CD14-positive monocyte (primary cell): ENCODE measurements at regions not wholly inside any gene's neighbourhood (a gene's known extent, or its start where the extent isn't known, plus 50 kb on each side); places are given as distances from the start of the nearest gene placed in this dataset.

Experiments
- DNase-seq, 3 donors: peaks; one replicate each; pipeline ENCODE4 v3.0.0-alpha.2; 2011 to 2022
- H2AFZ ChIP-seq: 2 replicates; pipeline ENCODE4 v1.6.0; 2012; ENCODE audit warnings: mild to moderate bottlenecking, low read depth, low read length, inconsistent platforms; ENCODE audit not compliant: insufficient read depth, poor library complexity, severe bottlenecking
- H3K27ac ChIP-seq, 2 donors: 1 replicate in 1 of 2; 2 replicates in 1 of 2; pipeline ENCODE4 v1.5.1; 2012 to 2013; ENCODE audit warnings: low read length in 2 of 2, control low read depth in 1 of 2, inconsistent platforms in 1 of 2, low read depth in 1 of 2, mild to moderate bottlenecking in 1 of 2
- H3K27me3 ChIP-seq, 2 donors: one replicate each; pipeline versions ENCODE4 v1.6.0 to v1.6.1; 2011 to 2013; ENCODE audit warnings: low read length in 2 of 2; ENCODE audit not compliant: control insufficient read depth in 2 of 2, insufficient read depth in 2 of 2
- H3K36me3 ChIP-seq, 2 donors: replicated peaks in 1 of 2; 1 replicate in 1 of 2; 2 replicates in 1 of 2; pipeline versions ENCODE4 v1.5.1 to v1.6.1; 2012 to 2013; ENCODE audit warnings: low read length in 2 of 2, control low read depth in 1 of 2, inconsistent platforms in 1 of 2, mild to moderate bottlenecking in 1 of 2; ENCODE audit not compliant: insufficient read depth in 2 of 2, control insufficient read depth in 1 of 2
- H3K4me1 ChIP-seq, 2 donors: 1 replicate in 1 of 2; 2 replicates in 1 of 2; pipeline versions ENCODE4 v1.5.1 to v1.6.1; 2012 to 2013; ENCODE audit warnings: low read length in 2 of 2, control low read depth in 1 of 2, inconsistent platforms in 1 of 2, mild to moderate bottlenecking in 1 of 2, moderate library complexity in 1 of 2; ENCODE audit not compliant: insufficient read depth in 2 of 2, control insufficient read depth in 1 of 2
- H3K4me2 ChIP-seq: replicated peaks from 2 replicates; pipeline ENCODE3; 2012; ENCODE audit warnings: low read length, moderate library complexity, mild to moderate bottlenecking; ENCODE audit not compliant: poor library complexity, severe bottlenecking; ENCODE audit errors: extremely low read depth
- H3K4me3 ChIP-seq, 3 experiments: fragments of 200-600 bp in 1 of 3; sonication (generic) in 1 of 3; replicated peaks in 1 of 3; 1 replicate in 2 of 3; 2 replicates in 1 of 3; pipeline ENCODE4 v1.5.1; 2011 to 2013; ENCODE audit warnings: low read length in 3 of 3, mild to moderate bottlenecking in 3 of 3, control low read depth in 2 of 3, low read depth in 2 of 3, inconsistent platforms in 1 of 3, moderate library complexity in 1 of 3
- H3K79me2 ChIP-seq: 2 replicates; pipeline ENCODE4 v1.6.0; 2012; ENCODE audit warnings: mild to moderate bottlenecking, control low read depth, inconsistent platforms, low read length, moderate library complexity; ENCODE audit not compliant: insufficient read depth
- H3K9ac ChIP-seq: 2 replicates; pipeline ENCODE4 v1.6.0; 2017; ENCODE audit warnings: low read length, mild to moderate bottlenecking; ENCODE audit not compliant: insufficient read depth, poor library complexity, severe bottlenecking
- H3K9me3 ChIP-seq, 2 donors: replicated peaks in 1 of 2; 1 replicate in 1 of 2; 2 replicates in 1 of 2; pipeline versions ENCODE4 v1.5.1 to v1.6.1; 2012 to 2013; ENCODE audit warnings: low read length in 2 of 2, control low read depth in 1 of 2; ENCODE audit not compliant: control insufficient read depth in 1 of 2, insufficient read depth in 1 of 2
- H4K20me1 ChIP-seq: 2 replicates; pipeline ENCODE4 v1.6.0; 2012; ENCODE audit warnings: mild to moderate bottlenecking, low read length, control low read depth, moderate library complexity; ENCODE audit not compliant: insufficient read depth
- H3K27ac Mint-ChIP-seq, 7 donors: one replicate each; pipeline ENCODE4 v1.8.0; 2020; ENCODE audit warnings: mild to moderate bottlenecking in 7 of 7, mixed read lengths in 7 of 7, moderate library complexity in 6 of 7, inconsistent platforms in 2 of 7
- H3K27me3 Mint-ChIP-seq, 3 donors: one replicate each; pipeline ENCODE4 v1.8.0; 2021 to 2022; ENCODE audit warnings: low read depth in 3 of 3, mild to moderate bottlenecking in 3 of 3, mixed read lengths in 3 of 3, moderate library complexity in 3 of 3, inconsistent platforms in 1 of 3
- H3K36me3 Mint-ChIP-seq, 2 donors: one replicate each; pipeline ENCODE4 v1.8.0; 2020; ENCODE audit warnings: mixed read lengths in 2 of 2, inconsistent platforms in 1 of 2, mild to moderate bottlenecking in 1 of 2
- H3K4me1 Mint-ChIP-seq: one replicate; pipeline ENCODE4 v1.8.0; 2020; ENCODE audit warnings: mild to moderate bottlenecking, mixed read lengths
- H3K4me3 Mint-ChIP-seq, 2 donors: one replicate each; pipeline ENCODE4 v1.8.0; 2020; ENCODE audit warnings: mild to moderate bottlenecking in 2 of 2, mixed read lengths in 2 of 2, moderate library complexity in 1 of 2
- H3K9me3 Mint-ChIP-seq, 7 donors: one replicate each; pipeline ENCODE4 v1.8.0; 2020 to 2022; ENCODE audit warnings: mixed read lengths in 7 of 7, mild to moderate bottlenecking in 6 of 7, moderate library complexity in 6 of 7, inconsistent platforms in 2 of 7
- whole genome bisulfite sequencing: methylation state at CpG from one replicate; pipeline ENCODE4 v1.1.5; 2013; ENCODE audit warnings: missing lambda C conversion rate; ENCODE audit not compliant: insufficient coverage; 5-methylcytosine and 5-hydroxymethylcytosine counted together
- intact Hi-C, 2 donors: fragments of 100-400 bp; cut with micrococcal nuclease; formaldehyde crosslinking; loops; one replicate each; pipeline versions ENCODE4 v1.15.0 to v1.15.1; 2023
- TF ChIP-seq, protein P1 (sequence below): fragments of 200-600 bp; IDR thresholded peaks from one replicate; pipeline ENCODE4 v1.8.0; 2022; ENCODE audit warnings: antibody characterized with exemption, mild to moderate bottlenecking

DNA sequence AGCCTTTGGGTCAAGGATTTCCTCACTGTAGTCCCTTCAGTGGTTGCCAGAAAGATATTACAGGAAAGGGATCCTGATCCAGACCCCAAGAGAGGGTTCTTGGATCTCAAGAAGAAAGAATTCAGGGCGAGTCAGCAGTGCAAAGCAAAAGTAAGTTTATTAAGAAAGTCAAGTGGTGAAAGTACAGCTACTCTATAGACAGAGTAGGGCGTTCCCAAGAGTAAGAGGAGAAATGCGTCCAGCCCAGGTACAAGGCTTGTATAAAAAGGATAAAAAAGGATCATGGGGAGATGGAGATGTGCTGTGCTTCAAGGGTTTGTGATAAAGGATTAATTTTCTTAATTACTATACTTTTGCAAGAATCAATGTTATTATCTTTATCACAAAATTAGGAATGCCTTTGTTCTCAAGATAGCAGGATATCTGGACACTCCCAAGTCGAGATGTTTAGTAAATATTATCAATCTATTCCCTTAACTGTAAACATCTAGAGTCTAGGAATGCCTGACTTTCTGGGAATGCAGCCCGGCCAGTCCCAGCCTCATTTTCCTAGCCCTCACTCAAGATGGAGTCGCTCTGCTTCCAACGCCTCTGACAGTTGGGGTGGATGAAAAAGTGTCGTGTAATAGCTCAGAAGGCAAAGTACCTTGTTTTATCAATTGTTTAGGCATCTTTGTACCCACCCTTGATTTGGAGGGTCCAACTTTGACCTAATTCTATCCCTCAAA is 360.7 kb downstream of the GPM6A start:
- Mint-ChIP-seq H3K9me3 (peaks cover 4 to 21% (median 11%) of the 10 kb centered on the region in 7 donors), H3K36me3 (no peaks in the 10 kb centered on the region), H3K4me1 (no peaks in the 10 kb centered on the region), H3K4me3 (no peak overlapping the region), H3K27me3 (peaks cover 0 to 5% (median 1%) of the 10 kb centered on the region in 3 donors), H3K27ac (no peak overlapping the region)
- 62% methylated on average over 1 of the region's 8 CpGs for WGBS
- Histone ChIP-seq H3K4me1 (no peaks in the 10 kb centered on the region), H3K27ac (no peak overlapping the region), H3K27me3 (no peaks in the 10 kb centered on the region), H2AFZ (no peak overlapping the region), H3K9ac (no peak overlapping the region), H3K36me3 (no peaks in the 10 kb centered on the region), H3K4me3 (no peak overlapping the region), H3K4me2 (no peak overlapping the region), H3K79me2 (no peaks in the 10 kb centered on the region), H3K9me3 (peaks cover 7 to 14% of the 10 kb centered on the region in 2 donors), H4K20me1 (no peaks in the 10 kb centered on the region)
- TF ChIP-seq, protein P1, sequence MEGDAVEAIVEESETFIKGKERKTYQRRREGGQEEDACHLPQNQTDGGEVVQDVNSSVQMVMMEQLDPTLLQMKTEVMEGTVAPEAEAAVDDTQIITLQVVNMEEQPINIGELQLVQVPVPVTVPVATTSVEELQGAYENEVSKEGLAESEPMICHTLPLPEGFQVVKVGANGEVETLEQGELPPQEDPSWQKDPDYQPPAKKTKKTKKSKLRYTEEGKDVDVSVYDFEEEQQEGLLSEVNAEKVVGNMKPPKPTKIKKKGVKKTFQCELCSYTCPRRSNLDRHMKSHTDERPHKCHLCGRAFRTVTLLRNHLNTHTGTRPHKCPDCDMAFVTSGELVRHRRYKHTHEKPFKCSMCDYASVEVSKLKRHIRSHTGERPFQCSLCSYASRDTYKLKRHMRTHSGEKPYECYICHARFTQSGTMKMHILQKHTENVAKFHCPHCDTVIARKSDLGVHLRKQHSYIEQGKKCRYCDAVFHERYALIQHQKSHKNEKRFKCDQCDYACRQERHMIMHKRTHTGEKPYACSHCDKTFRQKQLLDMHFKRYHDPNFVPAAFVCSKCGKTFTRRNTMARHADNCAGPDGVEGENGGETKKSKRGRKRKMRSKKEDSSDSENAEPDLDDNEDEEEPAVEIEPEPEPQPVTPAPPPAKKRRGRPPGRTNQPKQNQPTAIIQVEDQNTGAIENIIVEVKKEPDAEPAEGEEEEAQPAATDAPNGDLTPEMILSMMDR: no peak
- no peak for DNase-seq
- intact Hi-C loops: no loop called here

GRCh38 chr4:175453456-175453855 is 358.6 kb downstream of the GPM6A start:
- Histone ChIP-seq H3K9me3 (peaks cover 7 to 15% of the 10 kb centered on the region in 2 donors), H3K4me1 (no peaks in the 10 kb centered on the region), H3K79me2 (no peaks in the 10 kb centered on the region), H3K36me3 (no peaks in the 10 kb centered on the region), H3K9ac (no peak overlapping the region), H3K27ac (no peak overlapping the region), H3K4me2 (no peak overlapping the region), H3K27me3 (no peaks in the 10 kb centered on the region), H4K20me1 (no peaks in the 10 kb centered on the region), H3K4me3 (no peak overlapping the region), H2AFZ (no peak overlapping the region)
- WGBS: 73% methylated on average over 2 of the region's 2 CpGs
- Mint-ChIP-seq H3K4me1 (no peaks in the 10 kb centered on the region), H3K4me3 (no peak overlapping the region), H3K27me3 (peaks cover 0 to 3% (median 1%) of the 10 kb centered on the region in 3 donors), H3K36me3 (no peaks in the 10 kb centered on the region), H3K9me3 (peaks cover 4 to 19% (median 12%) of the 10 kb centered on the region in 7 donors), H3K27ac (peak overlapping the region in 1 of 7 donors; percentile 65)
- DNase-seq: no peak
- intact Hi-C loops: no loop called here
- TF ChIP-seq, protein P1: no peak
